Ishikawa (cell line): ENCODE measurements at regions not wholly inside any gene's neighbourhood (a gene's known extent, or its start where the extent isn't known, plus 50 kb on each side); places are given as distances from the start of the nearest gene placed in this dataset.

Source experiments
- CEBPB ChIP-seq: IDR thresholded peaks from 2 replicates; pipeline ENCODE4 v1.6.1; 2012
- CREB1 ChIP-seq: IDR thresholded peaks from 2 replicates; pipeline ENCODE4 v1.6.1; 2012; ENCODE audit warnings: low read depth
- EGR1 ChIP-seq: IDR thresholded peaks from 2 replicates; pipeline ENCODE4 v1.6.1; 2012
- EP300 ChIP-seq: IDR thresholded peaks from 2 replicates; pipeline ENCODE4 v1.6.1; 2012; ENCODE audit warnings: borderline replicate concordance
- FOXM1 ChIP-seq: IDR thresholded peaks from 2 replicates; pipeline ENCODE4 v1.6.1; 2012; ENCODE audit warnings: low read depth, borderline replicate concordance
- MAX ChIP-seq: IDR thresholded peaks from 2 replicates; pipeline ENCODE4 v1.6.1; 2012
- NFIC ChIP-seq: IDR thresholded peaks from 2 replicates; pipeline ENCODE4 v1.6.1; 2012
- RAD21 ChIP-seq: IDR thresholded peaks from 2 replicates; pipeline ENCODE4 v1.6.1; 2012; ENCODE audit warnings: low read depth
- REST ChIP-seq: IDR thresholded peaks from 2 replicates; pipeline ENCODE4 v1.6.1; 2012; ENCODE audit warnings: low read depth, mild to moderate bottlenecking
- TAF1 ChIP-seq: IDR thresholded peaks from 2 replicates; pipeline ENCODE4 v1.6.1; 2012; ENCODE audit warnings: low read depth, mild to moderate bottlenecking
- TCF12 ChIP-seq: IDR thresholded peaks from 2 replicates; pipeline ENCODE4 v1.6.1; 2012; ENCODE audit warnings: low read depth
- TEAD4 ChIP-seq: IDR thresholded peaks from 2 replicates; pipeline ENCODE4 v1.6.1; 2012
- USF1 ChIP-seq: IDR thresholded peaks from 2 replicates; pipeline ENCODE4 v1.6.1; 2012
- YY1 ChIP-seq: IDR thresholded peaks from 2 replicates; pipeline ENCODE4 v1.6.1; 2012; ENCODE audit warnings: low read depth
- ZBTB7A ChIP-seq: IDR thresholded peaks from 2 replicates; pipeline ENCODE4 v1.6.1; 2012; ENCODE audit warnings: low read depth

- TF ChIP-seq RAD21 (no peak), TEAD4 (no peak), ZBTB7A (no peak), YY1 (no peak)
Observed at GRCh38 chr10:130984686-130985085, 326.8 kb downstream of the TCERG1L start.

GRCh38 chr10:130985158-130985753, 326.3 kb downstream of the TCERG1L start:
- no peak for TF ChIP-seq TCF12
- TF ChIP-seq TEAD4, result no peak
- TF ChIP-seq RAD21, result no peak
- TF ChIP-seq EP300, result no peak
- no peak for TF ChIP-seq REST
- no peak for TF ChIP-seq FOXM1

- TF ChIP-seq TEAD4, result no peak
- no peak for TF ChIP-seq YY1
- TF ChIP-seq NFIC, result no peak
- TF ChIP-seq TCF12, result no peak
- no peak for TF ChIP-seq REST
- TF ChIP-seq EGR1, result no peak
- TF ChIP-seq EP300, result no peak
- TF ChIP-seq RAD21, result no peak
- TF ChIP-seq ZBTB7A, result no peak
- TF ChIP-seq CREB1, result no peak
- no peak for TF ChIP-seq USF1
- TF ChIP-seq MAX, result no peak
- TF ChIP-seq TAF1, result no peak
- no peak for TF ChIP-seq CEBPB
- no peak for TF ChIP-seq FOXM1
Observed at GRCh38 chr10:130986846-130987245, 324.7 kb downstream of the TCERG1L start.

GRCh38 chr10:130987401-130987800, 324.1 kb downstream of the TCERG1L start:
- no peak for TF ChIP-seq TCF12
- TF ChIP-seq NFIC, result no peak
- TF ChIP-seq FOXM1, result no peak
- TF ChIP-seq CEBPB, result no peak
- no peak for TF ChIP-seq TAF1
- no peak for TF ChIP-seq MAX
- no peak for TF ChIP-seq EGR1
- no peak for TF ChIP-seq ZBTB7A
- no peak for TF ChIP-seq REST
- no peak for TF ChIP-seq USF1
- no peak for TF ChIP-seq CREB1
- TF ChIP-seq EP300, result no peak
- TF ChIP-seq YY1, result no peak
- TF ChIP-seq RAD21, result no peak
- TF ChIP-seq TEAD4, result no peak

GRCh38 chr10:130989670-130990232, 321.8 kb downstream of the TCERG1L start:
- no peak for TF ChIP-seq EP300
- no peak for TF ChIP-seq USF1
- no peak for TF ChIP-seq TCF12
- no peak for TF ChIP-seq RAD21
- TF ChIP-seq TAF1, result no peak
- no peak for TF ChIP-seq YY1
- TF ChIP-seq CREB1, result no peak
- no peak for TF ChIP-seq EGR1
